ENCODE measurements at regions not wholly inside any gene's neighbourhood (a gene's known extent, or its start where the extent isn't known, plus 50 kb on each side); places are given as distances from the start of the nearest gene placed in this dataset.

DNA sequence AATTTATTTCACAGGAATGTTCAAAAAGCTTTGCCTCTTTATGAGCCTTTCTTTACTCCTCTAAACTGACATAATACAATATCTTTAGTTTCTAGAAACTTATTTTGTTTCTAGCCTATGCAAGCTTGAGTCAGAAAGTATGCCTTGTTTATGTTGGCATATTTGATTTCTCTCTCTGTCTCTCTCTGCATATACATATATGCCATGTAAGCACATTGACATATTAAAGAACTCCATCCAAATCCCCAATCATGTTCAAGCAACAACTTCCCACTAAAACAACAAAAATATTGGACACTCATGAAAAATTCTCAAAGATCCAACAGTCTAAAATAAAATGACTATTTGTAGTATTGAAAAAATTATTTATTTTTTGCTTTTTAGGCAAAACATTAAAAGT is 1651.2 kb upstream of the ACVR2A start:
- Histone ChIP-seq H3K4me3 (ENCODE audit: low read length) (no peak overlapping the region), H3K9me3 (ENCODE audit: insufficient read depth, low read depth, low read length) (no peaks in the 10 kb centered on the region), H3K27ac (ENCODE audit: low read length) (no peak overlapping the region), H3K9ac (ENCODE audit: low read depth, low read length) (no peak overlapping the region), H3K27me3 (ENCODE audit: insufficient read depth, low read length) (no peaks in the 10 kb centered on the region), H3K4me1 (ENCODE audit: insufficient read depth, low read length) (no peaks in the 10 kb centered on the region), H3K36me3 (ENCODE audit: insufficient read depth, low read depth, low read length) (no peaks in the 10 kb centered on the region)

DNA sequence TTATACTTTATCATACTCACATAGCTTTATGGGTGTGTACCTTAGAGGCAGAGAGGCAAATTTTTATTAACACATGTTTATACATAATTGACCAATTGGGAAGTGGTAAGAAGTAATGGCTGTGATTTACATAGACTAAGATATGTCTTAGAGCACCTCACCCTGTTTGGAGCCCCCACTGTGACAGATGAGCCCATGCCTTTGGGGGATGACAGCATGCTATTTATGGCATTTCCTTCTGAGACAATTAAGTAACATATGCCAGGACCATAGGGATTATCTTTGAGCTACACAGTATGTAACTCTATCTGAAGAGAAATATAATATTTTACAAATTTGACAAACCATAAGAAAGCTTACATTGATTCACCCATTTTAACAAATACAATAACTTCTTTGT is 1655.3 kb upstream of the ACVR2A start:
- Histone ChIP-seq H3K4me3 (ENCODE audit: low read length) (no peak overlapping the region), H3K27ac (ENCODE audit: low read length) (no peak overlapping the region), H3K9ac (ENCODE audit: low read depth, low read length) (no peak overlapping the region), H3K9me3 (ENCODE audit: insufficient read depth, low read depth, low read length) (no peaks in the 10 kb centered on the region), H3K27me3 (ENCODE audit: insufficient read depth, low read length) (no peaks in the 10 kb centered on the region), H3K36me3 (ENCODE audit: insufficient read depth, low read depth, low read length) (no peaks in the 10 kb centered on the region), H3K4me1 (ENCODE audit: insufficient read depth, low read length) (no peaks in the 10 kb centered on the region)

DNA sequence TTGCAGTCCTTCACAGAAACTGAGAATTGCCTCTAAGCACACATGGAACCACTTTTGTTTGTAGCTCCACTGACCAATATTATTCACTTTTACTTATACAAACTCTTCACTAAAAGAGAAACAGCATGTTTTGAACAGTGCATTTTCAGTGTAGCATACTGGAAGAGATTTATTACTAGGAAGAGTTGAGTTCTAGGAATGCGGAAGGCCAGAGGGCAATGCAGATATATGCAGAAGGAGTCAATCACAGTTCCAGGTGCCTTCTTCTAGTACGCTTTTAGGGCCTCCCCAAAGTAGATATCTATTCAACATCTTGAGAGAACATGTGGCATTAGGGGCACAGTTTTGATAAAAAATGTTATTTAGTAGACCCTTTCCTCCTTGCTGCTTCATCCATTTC is 1654.0 kb upstream of the ZEB2 start:
- no peak overlapping the region for H3K27ac ChIP-seq (ENCODE audit: low read length)
- H3K36me3 ChIP-seq (ENCODE audit: insufficient read depth, low read depth, low read length), result no peaks in the 10 kb centered on the region
- H3K27me3 ChIP-seq (ENCODE audit: insufficient read depth, low read length), result no peaks in the 10 kb centered on the region
- H3K4me1 ChIP-seq (ENCODE audit: insufficient read depth, low read length), result no peaks in the 10 kb centered on the region
- H3K9ac ChIP-seq (ENCODE audit: low read depth, low read length), result no peak overlapping the region
- no peak overlapping the region for H3K4me3 ChIP-seq (ENCODE audit: low read length)
- peaks cover 15% of the 10 kb centered on the region for H3K9me3 ChIP-seq (ENCODE audit: insufficient read depth, low read depth, low read length)

DNA sequence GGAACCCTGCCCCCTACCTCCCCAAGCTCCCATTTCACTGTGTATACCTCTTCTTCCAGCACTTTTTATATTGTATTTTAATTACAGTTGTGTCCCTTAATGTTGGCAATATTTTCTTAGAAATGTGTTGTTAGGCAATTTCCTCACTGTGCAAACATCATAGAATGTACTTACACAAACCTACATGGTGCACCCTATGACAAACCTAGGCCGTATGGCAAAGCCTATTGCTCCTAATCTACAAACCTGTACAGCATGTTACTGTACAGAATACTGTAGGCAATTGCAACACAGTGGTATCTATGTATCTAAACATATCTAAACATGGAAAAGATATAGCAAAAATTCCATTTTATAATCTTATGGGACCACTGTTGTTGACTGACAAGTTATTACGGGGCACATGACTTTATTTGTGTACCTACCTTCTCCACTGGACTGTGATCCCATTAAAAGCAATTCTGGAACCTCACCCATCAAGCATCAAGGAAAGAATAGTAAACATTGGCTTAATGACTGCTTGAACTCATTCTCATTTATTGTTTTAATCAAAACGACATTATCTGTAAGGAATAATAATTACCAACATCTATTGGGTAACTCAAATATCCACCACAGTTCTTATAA is 1641.5 kb upstream of the ZEB2 start:
- no peak overlapping the region for H3K9ac ChIP-seq (ENCODE audit: low read depth, low read length)
- no peak overlapping the region for H3K4me3 ChIP-seq (ENCODE audit: low read length)
- H3K27me3 ChIP-seq (ENCODE audit: insufficient read depth, low read length), result no peaks in the 10 kb centered on the region
- H3K4me1 ChIP-seq (ENCODE audit: insufficient read depth, low read length), result no peaks in the 10 kb centered on the region
- no peaks in the 10 kb centered on the region for H3K9me3 ChIP-seq (ENCODE audit: insufficient read depth, low read depth, low read length)
- H3K36me3 ChIP-seq (ENCODE audit: insufficient read depth, low read depth, low read length), result no peaks in the 10 kb centered on the region
- H3K27ac ChIP-seq (ENCODE audit: low read length), result no peak overlapping the region

DNA sequence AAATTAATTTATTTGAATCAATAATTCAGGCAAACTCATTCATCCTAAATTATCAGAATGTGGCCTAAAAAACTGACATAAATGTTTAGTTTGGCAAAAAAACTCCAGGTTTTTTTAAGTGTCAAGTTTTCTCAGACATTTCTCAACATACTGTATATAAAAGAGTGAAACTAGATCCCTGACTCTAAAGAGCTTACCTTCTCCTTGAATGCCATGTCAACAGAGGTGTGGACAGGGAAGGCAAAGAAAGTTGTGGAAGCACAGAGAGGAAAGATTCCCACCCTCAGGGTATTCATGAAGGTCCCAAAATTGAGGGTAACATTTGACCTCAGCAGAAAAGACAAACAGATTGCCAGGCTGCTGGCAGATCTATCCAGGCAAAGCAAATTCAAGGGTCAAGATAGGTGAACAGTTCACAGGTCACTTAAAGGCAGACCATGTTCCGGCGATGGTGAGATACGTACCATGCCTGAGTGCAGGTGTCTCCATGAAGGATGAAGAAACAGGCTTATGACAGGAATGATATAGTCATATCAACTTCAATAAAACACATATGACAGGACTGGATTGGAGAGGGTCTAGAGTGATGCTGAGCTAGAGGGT is 1638.3 kb upstream of the ZEB2 start:
- no peak overlapping the region for H3K4me3 ChIP-seq (ENCODE audit: low read length)

DNA sequence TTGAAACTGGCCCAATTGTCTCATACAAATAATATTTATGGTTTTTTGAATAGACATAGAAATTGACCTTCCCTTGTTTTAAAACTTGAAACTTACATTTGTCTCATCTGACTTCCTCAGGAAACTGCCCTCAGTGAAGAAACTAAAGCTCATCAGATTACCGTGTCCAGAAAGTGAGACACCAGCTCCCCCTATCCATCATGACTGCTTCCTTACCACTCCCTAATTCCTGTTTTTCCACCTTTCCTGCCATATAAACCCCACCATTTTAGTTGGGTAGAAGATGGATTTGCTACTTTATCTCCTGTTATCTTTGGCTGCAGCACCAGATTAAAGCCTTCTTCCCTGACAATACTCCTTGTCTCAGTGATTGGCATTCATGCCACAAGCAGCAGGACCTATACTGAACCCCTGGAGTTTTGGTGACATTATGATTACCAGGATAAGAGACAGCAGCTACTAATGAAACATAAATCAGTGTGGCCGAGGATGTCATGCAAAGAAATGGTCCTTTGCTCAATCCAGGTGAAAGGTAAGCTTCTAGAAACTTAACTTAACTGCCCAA is 1627.6 kb upstream of the ZEB2 start:
- Histone ChIP-seq H3K4me1 (ENCODE audit: insufficient read depth, low read length) (no peaks in the 10 kb centered on the region; the same call in 1 of the 2 replicates), H3K36me3 (ENCODE audit: insufficient read depth, low read depth, low read length) (no peaks in the 10 kb centered on the region), H3K9ac (ENCODE audit: low read depth, low read length) (no peak overlapping the region), H3K9me3 (ENCODE audit: insufficient read depth, low read depth, low read length) (no peaks in the 10 kb centered on the region), H3K4me3 (ENCODE audit: low read length) (no peak overlapping the region), H3K27ac (ENCODE audit: low read length) (no peak overlapping the region), H3K27me3 (ENCODE audit: insufficient read depth, low read length) (no peaks in the 10 kb centered on the region)

More for the DNA sequence above, 1638.3 kb upstream of the ZEB2 start:
- Histone ChIP-seq H3K36me3 (ENCODE audit: insufficient read depth, low read depth, low read length) (no peaks in the 10 kb centered on the region), H3K27ac (ENCODE audit: low read length) (no peak overlapping the region), H3K9ac (ENCODE audit: low read depth, low read length) (no peak overlapping the region), H3K27me3 (ENCODE audit: insufficient read depth, low read length) (no peaks in the 10 kb centered on the region), H3K9me3 (ENCODE audit: insufficient read depth, low read depth, low read length) (no peaks in the 10 kb centered on the region), H3K4me1 (ENCODE audit: insufficient read depth, low read length) (no peaks in the 10 kb centered on the region)

DNA sequence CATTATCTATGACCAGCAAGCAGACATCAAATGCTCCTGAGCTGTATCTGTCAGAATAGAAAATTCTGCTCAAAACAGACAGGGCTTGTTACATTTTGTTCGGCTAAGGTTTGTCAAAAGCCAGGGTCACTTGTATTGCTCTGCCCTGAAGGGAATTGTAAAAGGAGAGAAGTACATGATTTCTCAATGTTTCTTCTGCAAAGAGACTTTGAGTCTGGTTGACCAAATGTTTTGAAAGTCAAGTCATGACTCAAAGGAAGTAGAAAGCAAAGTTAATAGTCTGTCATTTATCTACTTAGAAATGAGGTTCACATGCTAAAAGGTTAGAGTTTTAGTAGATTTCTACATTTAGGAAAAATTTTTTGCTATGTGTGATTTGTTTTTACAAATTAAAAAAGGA is 1624.1 kb upstream of the ZEB2 start:
- Histone ChIP-seq H3K27me3 (ENCODE audit: insufficient read depth, low read length) (no peaks in the 10 kb centered on the region), H3K27ac (ENCODE audit: low read length) (no peak overlapping the region), H3K9me3 (ENCODE audit: insufficient read depth, low read depth, low read length) (no peaks in the 10 kb centered on the region), H3K4me1 (ENCODE audit: insufficient read depth, low read length) (no peaks in the 10 kb centered on the region; the same call in 1 of the 2 replicates), H3K4me3 (ENCODE audit: low read length) (no peak overlapping the region), H3K36me3 (ENCODE audit: insufficient read depth, low read depth, low read length) (no peaks in the 10 kb centered on the region), H3K9ac (ENCODE audit: low read depth, low read length) (no peak overlapping the region)

DNA sequence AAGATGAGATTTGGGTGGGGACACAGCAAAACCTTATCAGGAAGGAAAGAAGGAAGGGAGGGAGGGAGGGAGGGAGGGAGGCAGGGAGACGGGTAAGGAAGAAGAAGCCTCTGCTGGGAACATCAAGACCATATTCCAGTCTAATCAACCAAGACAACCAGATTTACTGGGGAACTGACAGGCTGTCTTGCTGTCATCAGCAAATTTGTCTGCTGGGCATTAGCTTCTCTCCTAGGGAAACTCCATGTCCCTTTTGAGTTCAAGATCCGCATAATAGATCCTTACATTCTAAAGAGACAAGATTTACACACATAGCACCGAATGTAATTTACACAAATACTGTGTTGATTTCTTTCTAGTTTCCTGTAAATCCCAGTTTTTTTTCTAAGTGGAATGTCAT is 1618.9 kb upstream of the ZEB2 start:
- no peak overlapping the region for H3K27ac ChIP-seq (ENCODE audit: low read length)
- H3K4me3 ChIP-seq (ENCODE audit: low read length), result no peak overlapping the region
- no peaks in the 10 kb centered on the region for H3K9me3 ChIP-seq (ENCODE audit: insufficient read depth, low read depth, low read length)
- H3K36me3 ChIP-seq (ENCODE audit: insufficient read depth, low read depth, low read length), result no peaks in the 10 kb centered on the region
- H3K4me1 ChIP-seq (ENCODE audit: insufficient read depth, low read length), result no peaks in the 10 kb centered on the region
- no peak overlapping the region for H3K9ac ChIP-seq (ENCODE audit: low read depth, low read length)
- H3K27me3 ChIP-seq (ENCODE audit: insufficient read depth, low read length), result no peaks in the 10 kb centered on the region

DNA sequence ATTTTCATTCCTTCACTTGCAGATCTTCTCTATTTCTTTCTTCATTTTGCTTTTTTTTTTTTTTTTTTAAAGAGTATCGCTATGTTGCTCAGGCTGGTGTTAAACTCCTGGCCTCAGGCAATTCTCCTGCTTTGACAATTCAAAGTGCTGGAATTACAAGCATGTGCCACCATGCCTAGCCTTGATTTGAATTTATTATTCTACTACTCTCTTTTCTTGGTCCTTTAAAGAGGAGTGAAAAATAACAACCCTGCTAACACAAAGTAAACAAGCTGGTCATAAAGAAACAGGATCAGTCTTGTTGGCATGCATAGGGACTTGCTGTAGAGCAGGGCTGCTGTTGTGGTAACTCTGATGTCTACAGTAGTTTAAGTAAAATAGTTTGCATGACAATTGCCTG is 1615.3 kb upstream of the ZEB2 start:
- Histone ChIP-seq H3K4me1 (ENCODE audit: insufficient read depth, low read length) (no peaks in the 10 kb centered on the region), H3K9ac (ENCODE audit: low read depth, low read length) (no peak overlapping the region), H3K27me3 (ENCODE audit: insufficient read depth, low read length) (no peaks in the 10 kb centered on the region), H3K27ac (ENCODE audit: low read length) (no peak overlapping the region), H3K9me3 (ENCODE audit: insufficient read depth, low read depth, low read length) (no peaks in the 10 kb centered on the region), H3K36me3 (ENCODE audit: insufficient read depth, low read depth, low read length) (no peaks in the 10 kb centered on the region), H3K4me3 (ENCODE audit: low read length) (no peak overlapping the region)

DNA sequence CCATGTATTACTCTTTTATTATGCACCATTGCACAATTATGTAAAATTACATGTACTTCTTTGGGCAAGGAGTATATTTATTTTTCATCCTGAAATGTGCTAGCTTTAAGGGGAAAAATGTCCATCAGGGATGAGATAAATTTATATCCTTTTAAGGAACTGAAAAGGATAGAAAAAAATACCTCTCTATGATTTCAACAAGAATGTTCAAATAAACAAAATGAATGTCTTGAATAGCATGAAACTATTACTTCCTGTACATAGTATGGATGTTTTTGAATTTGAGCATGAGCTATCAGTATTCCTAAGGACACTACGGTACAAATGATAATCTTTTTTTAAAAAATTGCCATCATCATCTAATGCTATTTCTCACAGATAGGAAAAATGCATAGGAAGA is 1611.9 kb upstream of the ZEB2 start:
- Histone ChIP-seq H3K36me3 (ENCODE audit: insufficient read depth, low read depth, low read length) (no peaks in the 10 kb centered on the region), H3K9ac (ENCODE audit: low read depth, low read length) (no peak overlapping the region), H3K9me3 (ENCODE audit: insufficient read depth, low read depth, low read length) (no peaks in the 10 kb centered on the region), H3K4me1 (ENCODE audit: insufficient read depth, low read length) (no peaks in the 10 kb centered on the region), H3K27me3 (ENCODE audit: insufficient read depth, low read length) (no peaks in the 10 kb centered on the region), H3K27ac (ENCODE audit: low read length) (no peak overlapping the region), H3K4me3 (ENCODE audit: low read length) (no peak overlapping the region)

DNA sequence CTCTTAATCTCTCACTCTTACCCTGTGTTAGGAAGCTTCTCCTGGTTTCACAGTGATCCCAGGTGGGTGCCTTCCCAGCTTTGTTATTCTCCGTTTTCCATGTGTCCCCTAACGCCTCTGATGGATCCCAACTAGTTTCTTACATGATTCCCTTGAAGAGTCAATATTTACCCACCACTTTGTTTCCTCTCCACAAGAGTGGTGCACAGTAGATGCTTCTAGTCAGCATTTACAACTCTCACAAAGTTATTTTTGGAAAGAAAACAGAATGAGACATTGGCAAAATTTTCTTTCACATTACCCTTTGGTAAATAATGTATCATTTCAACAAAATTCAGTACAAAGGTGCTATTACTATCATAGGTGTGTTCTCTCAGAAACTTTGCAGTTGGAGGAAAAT is 1611.1 kb upstream of the ZEB2 start:
- Histone ChIP-seq H3K27me3 (ENCODE audit: insufficient read depth, low read length) (no peaks in the 10 kb centered on the region), H3K9me3 (ENCODE audit: insufficient read depth, low read depth, low read length) (no peaks in the 10 kb centered on the region), H3K9ac (ENCODE audit: low read depth, low read length) (no peak overlapping the region)

DNA sequence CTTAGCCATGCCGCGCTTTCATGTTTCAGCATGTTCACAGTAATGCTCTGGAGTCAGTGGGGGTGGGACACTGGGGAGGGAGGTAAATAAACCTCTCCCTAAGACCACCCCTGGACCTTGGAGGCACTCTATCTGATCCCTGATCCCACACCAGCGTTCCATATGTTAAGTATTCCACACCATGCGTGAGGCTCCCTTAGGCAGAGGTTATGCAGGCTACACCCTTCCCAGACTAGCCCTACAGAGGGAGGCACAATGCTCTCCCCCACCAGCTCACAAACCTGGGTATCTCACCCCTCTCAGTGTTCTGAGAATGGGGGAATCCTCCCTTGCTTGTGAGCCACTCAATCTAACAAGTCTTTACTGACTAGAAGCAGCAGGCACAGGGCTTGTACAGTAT is 1610.4 kb upstream of the ZEB2 start:
- H3K27me3 ChIP-seq (ENCODE audit: insufficient read depth, low read length), result no peaks in the 10 kb centered on the region
- no peaks in the 10 kb centered on the region for H3K36me3 ChIP-seq (ENCODE audit: insufficient read depth, low read depth, low read length)
- H3K27ac ChIP-seq (ENCODE audit: low read length), result no peak overlapping the region
- no peak overlapping the region for H3K9ac ChIP-seq (ENCODE audit: low read depth, low read length)
- H3K4me3 ChIP-seq (ENCODE audit: low read length), result no peak overlapping the region
- H3K9me3 ChIP-seq (ENCODE audit: insufficient read depth, low read depth, low read length), result no peaks in the 10 kb centered on the region
- H3K4me1 ChIP-seq (ENCODE audit: insufficient read depth, low read length), result no peaks in the 10 kb centered on the region

More for the DNA sequence above, 1611.1 kb upstream of the ZEB2 start:
- Histone ChIP-seq H3K36me3 (ENCODE audit: insufficient read depth, low read depth, low read length) (no peaks in the 10 kb centered on the region), H3K27ac (ENCODE audit: low read length) (no peak overlapping the region), H3K4me1 (ENCODE audit: insufficient read depth, low read length) (no peaks in the 10 kb centered on the region), H3K4me3 (ENCODE audit: low read length) (no peak overlapping the region)
